GM23248 (cell line): ENCODE measurements at regions not wholly inside any gene's neighbourhood (a gene's known extent, or its start where the extent isn't known, plus 50 kb on each side); places are given as distances from the start of the nearest gene placed in this dataset.

ENCODE experiments used
- EZH2 ChIP-seq: fragments of 200-600 bp; sonication (generic); IDR thresholded peaks from 2 replicates; pipeline ENCODE4 v1.6.1; 2018; ENCODE audit warnings: antibody characterized with exemption, mild to moderate bottlenecking; ENCODE audit not compliant: insufficient read depth, poor library complexity, severe bottlenecking
- EZH2phosphoT487 ChIP-seq: fragments of 200-600 bp; sonication (generic); IDR thresholded peaks from 2 replicates; pipeline ENCODE4 v1.6.1; 2018; ENCODE audit warnings: antibody characterized with exemption, moderate library complexity, mild to moderate bottlenecking, low read depth; ENCODE audit not compliant: insufficient read depth

- TF ChIP-seq EZH2phosphoT487 (no peak), EZH2 (no peak)
Observed at GRCh38 chr3:177569875-177570657, 372.8 kb upstream of the TBL1XR1 start.
